ENCODE measurements at regions not wholly inside any gene's neighbourhood (a gene's known extent, or its start where the extent isn't known, plus 50 kb on each side); places are given as distances from the start of the nearest gene placed in this dataset.

- Histone ChIP-seq H3K27ac (ENCODE audit: control insufficient read depth, insufficient read depth, low read length) (no peak overlapping the region), H3K27me3 (ENCODE audit: control insufficient read depth, extremely low read depth, insufficient read depth, low read length) (no peaks in the 10 kb centered on the region), H3K9me1 (ENCODE audit: control insufficient read depth, extremely low read depth, insufficient read depth, low read length) (no peaks in the 10 kb centered on the region), H3K4me2 (ENCODE audit: control insufficient read depth, extremely low read depth, insufficient read depth, low read depth, low read length) (no peak overlapping the region), H3K79me2 (ENCODE audit: control insufficient read depth, insufficient read depth, low read length) (no peaks in the 10 kb centered on the region), H4K20me1 (ENCODE audit: control insufficient read depth, extremely low read depth, insufficient read depth, low read length) (no peaks in the 10 kb centered on the region), H3K9me3 (ENCODE audit: control insufficient read depth, low read depth, low read length) (no peaks in the 10 kb centered on the region), H2AFZ (ENCODE audit: control insufficient read depth, low read length) (no peak overlapping the region), H3K36me3 (ENCODE audit: control insufficient read depth in 2 of 2, extremely low read depth in 1 of 2, insufficient read depth in 2 of 2, low read length in 2 of 2) (no peaks in the 10 kb centered on the region), H3K9ac (ENCODE audit: control insufficient read depth, extremely low read depth, insufficient read depth, low read length) (no peak overlapping the region), H3K4me1 (ENCODE audit: control insufficient read depth, extremely low read depth, insufficient read depth, low read length) (peaks cover 10% of the 10 kb centered on the region), H3K4me3 (ENCODE audit: control insufficient read depth in 2 of 3, extremely low read depth in 1 of 3, insufficient read depth in 2 of 3, low read depth in 1 of 3, low read length in 3 of 3) (no peak overlapping the region)
- TF ChIP-seq EZH2 (IDR thresholded peaks at IDR 0.05; ENCODE audit: low read length) (no peak), CTCF (optimal IDR thresholded peaks at IDR 0.05 in 1 of 3, IDR thresholded peaks at IDR 0.05 in 1 of 3, conservative IDR thresholded peaks at IDR 0.05 in 1 of 3; ENCODE audit: extremely low read depth in 1 of 3, insufficient read depth in 2 of 3, low read length in 3 of 3) (no peak)
- no peak for DNase-seq (ENCODE audit: low read depth, low spot score)
- dilution Hi-C loops (cut with MboI; ENCODE audit: extremely low pct_ligation_motif_present, low sequenced_read_pairs), result no loop called here
- FAIRE-seq, result no peak
These were observed 144.4 kb upstream of the PRICKLE1 start for GRCh38 chr12:42733911-42734310.

- no peaks in the 10 kb centered on the region for H3K79me2 ChIP-seq (ENCODE audit: control insufficient read depth, insufficient read depth, low read length)
- TF ChIP-seq CTCF (optimal IDR thresholded peaks at IDR 0.05 in 1 of 3, IDR thresholded peaks at IDR 0.05 in 1 of 3, conservative IDR thresholded peaks at IDR 0.05 in 1 of 3; ENCODE audit: extremely low read depth in 1 of 3, insufficient read depth in 2 of 3, low read length in 3 of 3), result no peak
- TF ChIP-seq EZH2 (IDR thresholded peaks at IDR 0.05; ENCODE audit: low read length), result no peak
- no peaks in the 10 kb centered on the region for H3K36me3 ChIP-seq (ENCODE audit: control insufficient read depth in 2 of 2, extremely low read depth in 1 of 2, insufficient read depth in 2 of 2, low read length in 2 of 2)
- no peak overlapping the region for H3K27ac ChIP-seq (ENCODE audit: control insufficient read depth, insufficient read depth, low read length)
- dilution Hi-C loops (cut with MboI; ENCODE audit: extremely low pct_ligation_motif_present, low sequenced_read_pairs), result no loop called here
- no peak overlapping the region for H3K4me3 ChIP-seq (ENCODE audit: control insufficient read depth in 2 of 3, extremely low read depth in 1 of 3, insufficient read depth in 2 of 3, low read depth in 1 of 3, low read length in 3 of 3)
- H3K9ac ChIP-seq (ENCODE audit: control insufficient read depth, extremely low read depth, insufficient read depth, low read length), result no peak overlapping the region
- no peaks in the 10 kb centered on the region for H3K9me3 ChIP-seq (ENCODE audit: control insufficient read depth, low read depth, low read length)
- peaks cover 10% of the 10 kb centered on the region for H3K4me1 ChIP-seq (ENCODE audit: control insufficient read depth, extremely low read depth, insufficient read depth, low read length)
- H3K27me3 ChIP-seq (ENCODE audit: control insufficient read depth, extremely low read depth, insufficient read depth, low read length), result no peaks in the 10 kb centered on the region
- H3K9me1 ChIP-seq (ENCODE audit: control insufficient read depth, extremely low read depth, insufficient read depth, low read length), result no peaks in the 10 kb centered on the region
- no peaks in the 10 kb centered on the region for H4K20me1 ChIP-seq (ENCODE audit: control insufficient read depth, extremely low read depth, insufficient read depth, low read length)
- no peak overlapping the region for H2AFZ ChIP-seq (ENCODE audit: control insufficient read depth, low read length)
- FAIRE-seq (no peak), DNase-seq (ENCODE audit: low read depth, low spot score) (no peak)
- no peak overlapping the region for H3K4me2 ChIP-seq (ENCODE audit: control insufficient read depth, extremely low read depth, insufficient read depth, low read depth, low read length)
These were observed 143.4 kb upstream of the PRICKLE1 start for GRCh38 chr12:42732908-42733411.

Measured in keratinocyte (primary cell).